GM18505 (cell line): ENCODE measurements at regions not wholly inside any gene's neighbourhood (a gene's known extent, or its start where the extent isn't known, plus 50 kb on each side); places are given as distances from the start of the nearest gene placed in this dataset.
"Not testable (repeated sequence)": the region's sequence is repeated elsewhere in the genome, so short reads cannot be mapped to it uniquely, and the experiment has no call there.

Experiments
- ATAC-seq: cut with Tn5 transposase; IDR thresholded peaks from one replicate; pipeline ENCODE4 v1.9.1; 2021; ENCODE audit not compliant: unreplicated experiment
- POLR2A ChIP-seq: IDR thresholded peaks from 4 replicates; pipeline ENCODE4 v1.6.1; 2011; ENCODE audit warnings: borderline replicate concordance; ENCODE audit not compliant: insufficient read depth, insufficient read length; ENCODE audit errors: extremely low read depth

GRCh38 chr5:96329886-96330529 is 103.0 kb downstream of the PCSK1 start:
- TF ChIP-seq POLR2A = no peak
- ATAC-seq = no peak

DNA sequence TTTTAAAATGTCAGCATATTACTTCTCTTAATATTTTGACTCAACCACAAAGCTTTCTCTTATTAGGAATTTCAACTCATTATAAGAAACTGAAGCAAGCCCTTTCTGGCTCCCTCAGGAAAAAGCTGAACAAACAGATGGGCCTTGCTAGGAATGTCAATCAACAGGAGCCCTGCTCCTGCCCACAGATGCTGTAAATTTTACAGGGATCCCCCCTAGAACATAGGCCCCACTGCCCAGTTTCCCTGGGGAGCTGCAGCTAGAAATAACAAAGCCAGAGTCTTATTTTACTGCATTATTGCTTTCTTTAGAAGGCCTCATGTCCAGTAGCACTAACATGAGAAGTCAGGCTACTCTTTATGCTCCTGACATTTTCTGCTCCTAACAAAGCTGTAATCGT is 103.8 kb downstream of the PCSK1 start:
- no peak for ATAC-seq
- no peak for TF ChIP-seq POLR2A

DNA sequence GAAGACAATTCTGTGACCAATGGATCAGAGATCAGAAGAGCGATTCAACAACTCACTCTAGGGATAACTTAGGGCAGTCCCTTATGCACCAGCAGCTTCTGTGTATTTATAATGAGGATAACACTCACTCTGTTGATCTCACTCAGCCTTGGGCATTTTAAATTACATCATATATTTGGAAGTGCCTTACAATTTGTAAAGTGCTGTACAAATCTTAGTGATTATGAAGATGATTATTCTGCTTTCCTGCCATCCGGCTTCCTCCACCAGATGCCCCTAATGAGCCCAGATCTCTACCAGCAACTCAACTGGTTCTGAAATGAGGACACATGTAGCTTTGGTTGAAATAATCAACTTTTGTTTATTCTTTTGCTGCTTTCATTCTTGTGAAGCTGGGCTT is 105.3 kb downstream of the PCSK1 start:
- no peak for ATAC-seq
- no peak for TF ChIP-seq POLR2A

DNA sequence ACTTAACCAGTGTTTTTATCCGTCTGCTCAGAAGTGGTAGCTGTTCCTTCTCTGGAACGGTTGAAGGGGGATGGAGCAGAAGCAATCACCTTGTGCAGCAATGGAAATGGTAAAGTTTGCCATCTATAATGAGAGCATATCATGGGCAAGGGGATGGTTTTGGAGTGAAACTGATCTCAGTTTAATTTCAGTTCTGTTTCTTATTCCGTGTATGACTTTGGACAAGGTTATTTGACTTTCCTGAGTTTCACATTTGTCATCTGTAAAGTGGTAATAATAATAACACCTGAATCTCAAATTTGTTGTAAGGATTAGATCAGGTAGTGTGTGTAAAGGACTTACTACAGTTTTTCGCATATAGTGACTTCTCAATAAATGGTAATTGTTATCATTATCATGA is 106.1 kb downstream of the PCSK1 start:
- peak; percentile 72 for ATAC-seq
- TF ChIP-seq POLR2A = no peak

DNA sequence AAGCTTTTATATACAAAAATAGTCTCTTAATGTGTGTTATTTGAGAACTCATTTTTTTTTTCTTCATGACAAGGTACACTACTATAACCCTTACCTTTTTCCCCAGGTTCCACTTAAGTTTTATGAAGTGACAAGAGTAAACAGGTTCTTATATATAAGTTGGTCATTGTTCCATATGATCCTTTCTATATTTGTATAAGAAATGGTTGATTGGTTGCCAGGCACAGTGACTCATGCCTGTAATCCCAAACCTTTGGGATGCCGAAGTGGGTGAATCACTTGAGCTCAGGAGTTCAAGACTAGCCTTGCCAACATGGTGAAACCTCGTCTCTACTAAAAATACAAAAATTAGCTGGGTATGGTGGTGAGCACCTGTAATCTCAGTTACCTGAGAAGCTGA is 108.3 kb downstream of the PCSK1 start:
- no peak for TF ChIP-seq POLR2A
- no peak for ATAC-seq

DNA sequence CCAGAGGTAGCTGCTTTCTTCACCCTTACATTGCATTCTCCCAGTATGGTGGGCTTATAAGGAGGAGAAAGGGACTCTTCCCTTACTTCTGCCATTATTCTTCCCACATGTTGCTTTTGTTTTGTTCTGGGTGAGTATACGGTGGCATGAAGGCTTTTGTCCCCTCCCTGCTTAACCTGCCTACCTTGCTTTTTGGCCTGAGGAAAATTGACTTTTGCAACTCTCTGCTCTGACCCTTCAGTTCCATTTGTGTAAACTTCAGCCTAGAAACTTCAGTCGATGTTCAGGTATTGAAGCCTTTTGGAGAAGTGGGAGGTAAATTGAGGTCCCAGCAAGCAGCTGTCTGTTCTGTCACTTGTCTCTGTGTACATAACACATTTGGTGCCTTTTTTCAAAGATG is 110.2 kb downstream of the PCSK1 start:
- no peak for ATAC-seq
- TF ChIP-seq POLR2A = no peak

DNA sequence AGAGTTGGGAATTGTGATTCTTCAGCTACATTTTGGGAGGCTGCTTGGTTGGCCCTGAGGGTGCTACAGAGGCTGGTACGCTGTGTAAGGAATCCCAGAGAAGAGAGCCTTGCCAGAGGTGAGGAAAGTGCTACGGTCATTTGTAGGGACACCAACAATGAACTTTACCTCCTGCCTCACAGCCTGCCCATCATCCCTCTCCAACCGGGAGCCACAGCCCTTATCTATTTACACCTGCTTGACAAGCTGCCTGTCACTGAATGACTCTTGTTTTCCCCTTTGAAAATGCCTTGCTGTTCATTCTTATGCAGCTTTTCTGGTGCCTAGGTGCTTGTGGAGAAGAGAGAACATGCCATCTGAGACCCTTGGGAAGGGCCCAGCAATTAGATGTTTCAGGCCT is 110.8 kb downstream of the PCSK1 start:
- ATAC-seq = no peak
- no peak for TF ChIP-seq POLR2A

GRCh38 chr5:96321345-96321744 is 111.7 kb downstream of the PCSK1 start:
- TF ChIP-seq POLR2A = no peak
- ATAC-seq = no peak

DNA sequence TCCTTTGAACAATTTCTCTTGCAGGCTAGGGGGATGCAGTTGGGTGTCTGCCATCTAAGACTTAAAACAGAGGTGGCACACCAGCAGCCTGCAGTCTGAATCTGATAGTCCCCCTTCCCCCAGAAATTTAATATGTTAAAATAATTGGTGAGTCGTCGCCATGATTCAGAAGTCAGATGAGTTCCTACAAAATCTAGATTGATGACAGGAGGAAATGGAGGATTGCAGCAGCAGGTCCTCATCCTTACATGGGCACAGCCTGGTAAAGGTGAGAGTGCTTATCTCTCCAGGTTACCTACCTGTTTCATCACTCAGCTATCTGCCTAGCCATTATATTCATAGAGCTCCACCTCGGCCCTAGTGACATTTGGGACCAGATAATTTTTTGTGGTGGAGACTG is 112.3 kb downstream of the PCSK1 start:
- ATAC-seq = no peak
- no peak for TF ChIP-seq POLR2A

- not testable (repeated sequence) for ATAC-seq
Observed at GRCh38 chr5:96319981-96320739, 112.9 kb downstream of the PCSK1 start.

DNA sequence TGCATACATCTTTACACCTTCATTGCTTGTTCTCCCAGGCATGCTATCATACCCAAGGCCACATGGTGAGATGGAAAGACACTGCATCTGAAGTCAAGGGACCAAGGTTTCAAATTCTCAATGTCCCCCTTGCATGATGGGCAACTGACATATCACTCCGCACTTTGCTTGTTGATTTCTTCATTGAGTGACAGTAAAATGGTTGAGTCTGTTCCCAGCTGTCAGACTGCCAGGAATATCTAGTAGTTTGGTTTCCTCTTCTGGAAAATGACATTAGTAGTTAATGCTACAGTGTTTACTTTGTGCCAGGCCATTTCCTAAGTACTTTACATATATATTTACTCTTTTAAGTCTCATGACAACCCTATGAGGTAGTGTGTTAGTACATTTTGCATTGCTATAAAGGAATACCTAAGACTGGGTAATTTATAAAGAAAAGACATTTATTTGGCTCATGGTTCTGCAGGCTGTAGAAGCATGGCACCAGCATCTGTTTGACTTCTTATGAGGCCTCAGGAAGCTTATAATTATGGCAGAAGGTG is 114.4 kb downstream of the PCSK1 start:
- ATAC-seq = no peak
- no peak for TF ChIP-seq POLR2A

DNA sequence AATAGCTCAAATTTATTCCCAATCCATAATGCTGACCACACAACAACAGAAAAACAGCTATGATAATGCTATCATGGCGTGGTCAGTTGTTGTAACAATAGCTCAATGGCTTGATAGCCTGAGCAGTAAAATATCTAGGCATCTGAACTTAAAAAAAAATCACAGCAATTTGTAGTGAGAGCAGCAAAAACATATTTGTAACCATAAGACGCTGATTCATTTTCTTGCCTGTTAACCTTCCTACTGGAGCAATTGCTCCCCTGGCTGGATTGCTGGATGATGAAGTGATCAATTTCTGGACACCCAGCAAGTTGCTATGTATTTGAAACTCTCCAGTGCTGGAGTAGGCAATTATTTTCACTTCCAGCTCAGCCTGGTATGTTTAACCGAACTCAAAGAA is 115.1 kb downstream of the PCSK1 start:
- no peak for ATAC-seq
- no peak for TF ChIP-seq POLR2A

DNA sequence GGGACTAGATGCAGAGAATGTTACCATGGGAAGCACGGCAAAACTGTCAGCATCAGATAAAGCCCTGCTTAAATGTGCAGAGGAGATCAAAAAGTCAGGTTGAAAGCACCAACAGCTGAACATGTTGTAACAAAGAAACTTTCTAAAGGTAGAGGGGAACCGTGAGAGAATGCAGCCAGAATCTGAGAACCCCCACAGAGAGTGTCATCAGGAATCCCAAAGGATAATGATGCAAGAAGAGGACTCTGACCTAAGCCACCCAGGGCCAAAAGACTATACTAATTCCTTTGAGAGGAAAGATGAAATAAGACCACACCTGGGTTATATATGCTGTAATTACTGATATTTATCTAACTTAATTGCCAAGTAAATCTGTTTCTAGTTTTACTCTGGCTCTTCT is 116.6 kb downstream of the PCSK1 start:
- no peak for TF ChIP-seq POLR2A
- ATAC-seq = no peak

DNA sequence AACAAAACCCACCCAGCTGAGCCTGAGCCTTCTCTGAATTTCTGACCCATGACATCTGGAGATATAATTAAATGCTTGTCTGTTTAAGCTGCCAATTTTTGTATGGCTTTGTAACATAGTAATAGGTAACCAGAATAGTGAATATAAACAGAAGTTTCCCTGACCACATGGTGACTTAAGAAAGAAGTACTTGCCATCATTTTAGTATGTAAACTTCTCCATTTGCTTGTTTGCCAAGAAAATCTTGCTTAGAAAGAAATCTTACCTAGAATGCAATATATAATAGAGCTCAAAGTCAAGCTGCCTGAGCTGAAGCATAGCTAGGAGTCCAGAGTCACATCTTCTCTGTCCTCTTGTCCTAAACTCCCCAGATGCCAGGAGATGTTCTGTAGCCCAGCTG is 117.0 kb downstream of the PCSK1 start:
- no peak for TF ChIP-seq POLR2A
- ATAC-seq = no peak
